H1 (cell line): ENCODE measurements at regions not wholly inside any gene's neighbourhood (a gene's known extent, or its start where the extent isn't known, plus 50 kb on each side); places are given as distances from the start of the nearest gene placed in this dataset.

Experiments
- ASH2L ChIP-seq: fragments of 200-600, 300-600 bp; sonication (generic); IDR thresholded peaks from one replicate; pipeline ENCODE4 v1.7.1; 2017; ENCODE audit warnings: low read length
- BACH1 ChIP-seq: IDR thresholded peaks from 2 replicates; pipeline ENCODE4 v1.6.1; 2012; ENCODE audit warnings: low read length, improper control_type of control experiment
- CEBPB ChIP-seq: IDR thresholded peaks from 2 replicates; pipeline ENCODE4 v1.6.1; 2012; ENCODE audit warnings: low read depth, low read length
- CREB1 ChIP-seq: IDR thresholded peaks from 2 replicates; pipeline ENCODE4 v1.6.1; 2012; ENCODE audit warnings: inconsistent platforms
- CTBP2 ChIP-seq: IDR thresholded peaks from 2 replicates; pipeline ENCODE4 v1.7.0; 2011; ENCODE audit warnings: borderline replicate concordance, mild to moderate bottlenecking, moderate library complexity, mixed read lengths, low read length; ENCODE audit not compliant: insufficient read depth, insufficient read length
- JUND ChIP-seq: IDR thresholded peaks from 2 replicates; pipeline ENCODE4 v1.6.1; 2011; ENCODE audit warnings: mild to moderate bottlenecking, improper control_type of control experiment, low read length
- POLR2AphosphoS5 ChIP-seq: IDR thresholded peaks from 2 replicates; pipeline ENCODE4 v1.6.1; 2011; ENCODE audit warnings: low read depth, low read length
- SAP30 ChIP-seq: fragments of 300-600 bp; sonication (generic); IDR thresholded peaks from 2 replicates; pipeline ENCODE4 v1.7.1; 2012; ENCODE audit warnings: low read length, moderate library complexity, mild to moderate bottlenecking, inconsistent platforms; ENCODE audit not compliant: insufficient read depth, insufficient replicate concordance
- SP2 ChIP-seq: IDR thresholded peaks from 2 replicates; pipeline ENCODE4 v1.6.1; 2012; ENCODE audit warnings: mild to moderate bottlenecking, low read length, inconsistent platforms
- TBP ChIP-seq: IDR thresholded peaks from 2 replicates; pipeline ENCODE4 v1.6.1; 2011; ENCODE audit warnings: low read depth, low read length, improper control_type of control experiment
- YY1 ChIP-seq: IDR thresholded peaks from 2 replicates; pipeline ENCODE4 v1.6.1; 2011; ENCODE audit warnings: low read depth, mild to moderate bottlenecking, low read length
- ZNF274 ChIP-seq: IDR thresholded peaks from 2 replicates; pipeline ENCODE4 v1.7.0; 2012; ENCODE audit warnings: low read length, borderline replicate concordance; ENCODE audit errors: extremely low read depth
- TF ChIP-seq, protein P1 (sequence below): IDR thresholded peaks from 2 replicates; pipeline ENCODE4 v1.6.1; 2011; ENCODE audit warnings: low read length, improper control_type of control experiment
- TF ChIP-seq, protein P2 (sequence below): IDR thresholded peaks from 2 replicates; pipeline ENCODE4 v1.6.1; 2012; ENCODE audit warnings: inconsistent platforms

DNA sequence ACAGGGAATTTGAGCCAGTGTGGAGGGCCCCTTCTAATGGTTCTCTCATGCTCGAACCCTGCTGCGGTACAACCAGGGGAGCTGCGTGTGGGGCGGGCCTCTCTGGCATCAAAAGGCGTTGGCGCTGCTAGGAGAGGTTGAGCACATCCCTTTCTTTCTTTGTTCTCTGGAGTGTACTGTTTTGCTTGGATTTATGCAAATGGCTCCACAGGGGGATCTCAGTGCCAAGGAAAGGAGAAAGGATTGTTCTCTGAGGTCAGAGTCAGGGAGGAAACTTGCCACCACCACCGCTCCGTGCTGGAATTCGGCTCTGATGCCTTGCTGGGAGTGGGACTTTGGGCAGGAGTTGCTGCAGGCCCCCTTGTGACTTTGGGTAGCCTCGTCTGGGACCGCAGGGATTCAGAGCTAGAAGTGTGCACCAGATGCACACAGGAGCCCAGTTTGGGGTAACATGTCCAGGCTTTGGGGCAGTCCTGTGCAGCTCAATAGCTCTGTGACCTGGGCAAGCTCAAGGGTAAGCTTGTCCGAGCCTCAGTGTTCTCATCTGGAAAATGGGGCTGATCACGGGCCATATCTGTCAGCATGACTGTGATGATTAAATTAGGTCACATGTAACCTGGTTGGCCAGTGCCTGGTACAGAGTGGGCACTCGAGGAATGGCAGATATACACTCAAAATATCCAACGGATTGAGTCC, 353.0 kb upstream of the EEF2KMT start (continued):
- TF ChIP-seq SAP30 (no peak), SP2 (no peak), ZNF274 (no peak), ASH2L (peak; percentile 50), YY1 (peak; percentile 23; the same call in 1 of the 2 replicates), CREB1 (peak; percentile 27; the same call in 1 of the 2 replicates), BACH1 (no peak), CEBPB (no peak), POLR2AphosphoS5 (0 out of 2 replicates have a peak, but pooled peaks have one; percentile 21), TBP (no peak), JUND (0 out of 2 replicates have a peak, but pooled peaks have one; percentile 35), CTBP2 (peak; percentile 82)
- TF ChIP-seq, protein P1, sequence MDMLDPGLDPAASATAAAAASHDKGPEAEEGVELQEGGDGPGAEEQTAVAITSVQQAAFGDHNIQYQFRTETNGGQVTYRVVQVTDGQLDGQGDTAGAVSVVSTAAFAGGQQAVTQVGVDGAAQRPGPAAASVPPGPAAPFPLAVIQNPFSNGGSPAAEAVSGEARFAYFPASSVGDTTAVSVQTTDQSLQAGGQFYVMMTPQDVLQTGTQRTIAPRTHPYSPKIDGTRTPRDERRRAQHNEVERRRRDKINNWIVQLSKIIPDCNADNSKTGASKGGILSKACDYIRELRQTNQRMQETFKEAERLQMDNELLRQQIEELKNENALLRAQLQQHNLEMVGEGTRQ = no peak
- TF ChIP-seq, protein P2, sequence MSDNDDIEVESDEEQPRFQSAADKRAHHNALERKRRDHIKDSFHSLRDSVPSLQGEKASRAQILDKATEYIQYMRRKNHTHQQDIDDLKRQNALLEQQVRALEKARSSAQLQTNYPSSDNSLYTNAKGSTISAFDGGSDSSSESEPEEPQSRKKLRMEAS = no peak
